IPS-NIHi11 (cell line): ENCODE measurements at regions not wholly inside any gene's neighbourhood (a gene's known extent, or its start where the extent isn't known, plus 50 kb on each side); places are given as distances from the start of the nearest gene placed in this dataset.
"Not testable (repeated sequence)": the region's sequence is repeated elsewhere in the genome, so short reads cannot be mapped to it uniquely, and the experiment has no call there.

Experiments used
- DNase-seq: peaks from one replicate; pipeline ENCODE4 v3.0.0; 2012; ENCODE audit warnings: mixed read lengths, low spot score

DNA sequence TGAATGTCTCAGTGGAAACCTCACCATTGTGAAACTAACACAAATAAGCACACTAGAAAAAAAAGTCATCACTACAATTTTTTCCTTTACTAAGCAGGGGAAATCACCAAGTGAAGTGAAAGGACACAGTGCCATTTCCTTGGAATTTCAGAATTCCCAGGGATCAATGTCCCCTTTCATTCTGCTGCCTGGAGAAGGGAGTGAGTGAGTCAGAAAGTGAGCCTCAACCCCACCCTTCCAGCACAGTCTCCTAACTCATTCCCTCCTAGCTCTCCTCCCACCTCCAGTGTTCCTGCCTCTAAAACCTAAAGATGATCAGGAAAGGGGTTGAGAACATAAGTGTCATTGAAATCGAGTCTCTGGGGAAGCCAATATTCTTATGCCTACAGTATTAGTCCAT, 608.5 kb downstream of the RNF144A start:
- DNase-seq: no peak

DNA sequence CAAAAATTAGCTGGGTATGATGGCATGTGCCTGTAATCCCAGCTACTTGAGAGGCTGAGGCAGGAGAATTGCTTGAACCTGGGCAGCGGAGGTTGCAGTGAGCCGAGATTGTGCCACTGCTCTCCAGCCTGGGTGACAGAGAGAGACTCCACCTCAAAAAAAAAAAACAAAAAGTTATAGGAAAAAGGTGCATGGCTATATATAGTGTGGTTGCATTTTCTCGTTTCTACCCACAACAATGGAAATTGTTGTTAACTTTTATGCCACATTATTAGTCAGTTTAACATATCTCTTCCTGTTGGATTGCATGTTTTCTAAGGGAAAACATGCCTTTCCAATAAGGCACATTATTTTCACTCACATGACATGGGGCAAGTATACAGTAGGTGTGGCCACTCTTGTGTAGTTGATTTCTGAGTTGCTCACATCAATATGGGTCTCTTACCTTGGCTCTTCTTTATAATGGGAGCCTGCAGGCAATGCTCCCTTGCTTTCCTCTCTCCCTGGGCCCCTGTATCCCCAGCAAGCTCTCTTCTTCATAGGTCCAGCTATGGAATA, 610.0 kb downstream of the RNF144A start:
- DNase-seq: no peak

DNA sequence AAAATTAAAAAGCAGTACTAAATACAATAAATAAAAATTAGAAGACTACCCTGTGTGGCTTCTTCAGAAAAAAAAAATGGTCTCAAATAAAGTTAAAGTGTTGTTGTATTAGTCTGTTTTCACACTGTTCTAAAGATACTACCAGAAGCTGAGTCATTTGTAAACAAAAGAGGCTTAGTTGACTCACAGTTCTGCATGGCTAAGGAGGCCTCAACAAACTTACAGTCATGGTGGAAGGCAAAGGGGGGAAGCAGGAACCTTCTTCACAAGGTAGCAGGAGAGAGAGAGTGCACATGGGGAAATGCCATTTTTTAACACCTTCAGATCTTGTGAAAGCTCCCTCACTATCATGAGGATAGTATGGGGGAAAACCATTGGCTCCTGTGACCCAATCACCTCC, 612.8 kb downstream of the RNF144A start:
- no peak for DNase-seq

DNA sequence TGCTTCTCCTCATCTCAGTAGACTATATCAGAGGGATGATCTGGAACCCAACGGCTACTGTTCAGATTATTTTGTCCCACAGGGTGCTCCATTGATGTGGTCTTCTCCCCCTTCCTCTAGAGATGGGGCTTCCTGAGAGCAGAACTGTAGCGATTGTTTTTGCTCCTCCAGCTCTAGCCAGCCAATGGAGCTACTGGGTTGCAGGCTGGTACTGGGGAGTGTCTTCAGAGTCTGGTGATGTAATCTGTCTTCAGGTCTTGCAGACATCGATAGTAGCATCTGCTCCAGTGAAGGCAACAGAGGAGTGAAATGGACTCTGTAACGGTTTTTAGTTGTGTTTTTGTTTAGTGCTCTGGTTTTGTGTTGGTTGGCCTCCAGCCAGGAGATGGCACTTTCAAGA, 621.9 kb downstream of the RNF144A start:
- DNase-seq: no peak

DNA sequence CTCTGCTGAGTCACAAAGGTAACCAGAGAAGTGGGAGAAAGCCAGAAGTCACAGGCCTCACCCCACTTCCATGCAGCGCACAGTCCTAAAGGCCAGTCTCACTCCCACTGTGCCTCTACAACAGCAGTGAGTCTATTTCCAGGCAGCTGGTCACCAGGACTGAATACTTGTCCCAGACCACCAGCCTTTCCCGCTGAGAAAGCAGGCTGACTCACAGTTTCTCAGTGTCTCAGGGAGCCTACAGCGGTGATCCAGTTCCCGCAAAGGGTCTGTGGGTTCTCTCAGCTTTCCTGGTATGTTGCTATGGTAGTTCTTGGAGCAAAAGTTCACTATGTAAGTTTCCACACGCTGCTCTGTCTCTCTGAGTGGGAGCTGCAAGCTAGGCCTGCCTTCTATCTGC, 622.5 kb downstream of the RNF144A start:
- no peak for DNase-seq

DNA sequence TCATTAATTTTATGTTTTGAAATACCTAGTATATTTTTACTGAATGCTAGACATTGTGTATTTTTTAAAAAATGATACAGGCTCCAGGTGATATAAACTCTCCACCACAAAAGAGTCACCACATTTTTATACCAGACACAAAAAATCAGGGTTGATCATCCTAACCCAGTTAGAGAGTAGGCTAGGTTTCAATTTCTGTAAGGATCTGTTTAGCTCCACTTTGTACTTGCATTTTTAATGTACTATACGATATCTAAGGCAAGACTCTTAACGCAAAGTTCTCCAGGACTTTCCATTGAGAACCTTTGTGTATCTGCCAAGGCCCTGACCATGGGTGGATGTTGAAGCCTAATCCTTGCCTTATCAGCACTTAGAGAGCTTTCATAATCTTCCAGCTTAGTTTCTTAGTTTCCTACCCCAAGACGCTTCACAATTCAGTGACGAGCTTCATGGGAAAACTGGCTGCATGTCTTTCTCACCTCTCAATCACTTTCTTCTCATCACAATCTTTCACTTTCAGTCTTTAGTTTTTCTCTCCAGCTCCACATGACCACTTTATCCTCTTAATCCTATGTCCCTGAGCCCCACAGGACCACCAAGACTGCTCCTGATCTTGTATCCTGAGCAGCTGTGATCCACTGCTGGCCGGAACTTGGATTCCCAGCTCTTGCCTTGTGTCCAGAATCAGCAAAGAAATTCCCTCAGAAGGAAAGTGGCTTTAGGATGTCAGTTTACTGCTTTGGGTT, 635.8 kb downstream of the RNF144A start:
- no peak for DNase-seq

DNA sequence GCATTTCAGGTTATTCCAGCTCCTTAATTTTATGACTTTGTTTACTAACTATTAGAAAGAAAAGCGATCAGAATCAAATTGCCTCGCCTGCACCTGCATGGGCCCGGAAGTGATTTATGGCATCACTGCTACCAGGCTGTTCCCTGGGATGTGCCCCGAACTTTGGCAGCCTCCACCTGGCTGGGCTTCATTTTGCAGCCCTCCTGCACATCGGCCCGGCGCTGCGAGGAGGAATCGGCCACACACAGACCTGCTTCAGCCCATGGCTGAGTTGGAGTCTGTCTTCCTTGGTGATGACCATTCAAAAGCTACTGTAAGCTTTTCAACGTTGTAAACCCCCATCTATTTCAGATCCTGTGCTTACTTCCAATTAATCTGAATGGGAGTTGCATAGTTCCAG, 638.0 kb downstream of the RNF144A start:
- DNase-seq: no peak

DNA sequence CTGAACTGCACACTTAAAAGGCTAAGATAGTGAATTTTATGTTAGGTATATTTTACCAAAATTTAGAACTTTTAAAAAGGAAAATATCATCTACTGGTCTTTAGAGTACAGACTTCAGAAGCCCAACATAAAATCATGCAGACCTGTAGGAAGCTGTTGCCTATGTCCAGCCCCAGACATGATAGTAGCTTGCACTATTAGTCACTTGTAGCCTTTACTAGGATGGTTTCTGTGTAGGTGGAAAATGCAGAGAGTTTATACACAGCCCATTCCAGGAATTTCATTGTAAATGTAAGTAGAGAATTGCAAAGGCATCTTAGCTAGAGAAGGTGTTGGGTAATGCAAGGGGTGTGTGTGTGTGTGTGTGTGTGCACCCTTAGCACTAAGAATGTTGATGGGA, 640.2 kb downstream of the RNF144A start:
- DNase-seq: no peak

DNA sequence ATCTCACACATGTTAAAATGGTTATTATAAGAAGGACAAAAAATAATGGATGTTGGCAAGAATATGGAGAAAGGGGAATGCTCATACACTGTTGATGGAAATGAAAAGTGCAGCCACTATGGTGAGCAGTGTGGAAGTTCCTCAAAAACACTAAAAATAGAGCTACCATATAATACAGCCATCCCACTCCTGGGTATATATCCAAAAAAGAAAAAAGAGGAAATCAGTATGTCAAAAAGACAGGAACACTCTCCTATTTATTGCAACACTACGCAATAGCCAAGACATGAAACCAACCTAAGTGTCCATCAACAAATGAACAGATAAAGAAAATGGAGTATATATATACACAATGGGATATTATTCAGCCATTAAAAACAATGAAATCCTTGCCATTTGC, 642.6 kb downstream of the RNF144A start:
- DNase-seq: no peak

DNA sequence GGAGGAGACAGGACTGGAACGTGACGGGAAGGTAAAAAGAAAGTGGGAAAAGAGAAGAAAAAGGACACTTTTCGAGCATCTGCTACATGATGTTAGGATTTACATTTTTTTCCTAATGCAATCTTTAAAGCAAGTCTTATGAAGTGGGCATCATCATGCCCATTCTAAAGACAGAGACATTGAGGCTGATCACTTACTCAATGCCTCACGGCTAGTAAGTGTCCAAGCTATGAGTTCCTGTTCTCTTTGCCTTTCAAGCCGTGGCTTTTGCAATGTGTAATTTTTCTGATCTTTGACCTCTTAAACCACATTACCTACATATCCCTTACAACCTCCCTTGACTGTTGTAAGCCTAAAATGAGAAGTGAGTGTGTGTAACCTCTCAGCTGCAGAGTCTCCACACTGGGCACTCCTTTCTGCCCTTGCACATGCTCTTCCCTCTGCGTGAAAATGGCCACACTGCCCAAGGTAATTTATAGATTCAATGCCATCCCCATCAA, 649.2 kb downstream of the RNF144A start:
- no peak for DNase-seq

DNA sequence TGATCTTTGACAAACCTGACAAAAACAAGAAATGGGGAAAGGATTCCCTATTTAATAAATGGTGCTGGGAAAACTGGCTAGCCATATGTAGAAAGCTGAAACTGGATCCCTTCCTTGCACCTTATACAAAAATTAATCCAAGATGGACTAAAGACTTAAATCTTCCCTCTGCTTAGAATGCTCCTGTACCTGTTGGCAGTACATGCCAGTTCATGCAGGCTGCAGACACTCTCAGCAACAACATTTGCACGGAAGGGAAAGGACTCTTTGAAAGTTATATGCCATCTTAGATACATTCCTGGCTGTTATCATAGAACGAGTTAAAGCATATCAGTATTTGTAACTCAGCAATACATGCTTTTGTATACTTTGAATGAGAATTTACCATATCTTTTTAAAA, 649.9 kb downstream of the RNF144A start:
- DNase-seq: not testable (repeated sequence)

DNA sequence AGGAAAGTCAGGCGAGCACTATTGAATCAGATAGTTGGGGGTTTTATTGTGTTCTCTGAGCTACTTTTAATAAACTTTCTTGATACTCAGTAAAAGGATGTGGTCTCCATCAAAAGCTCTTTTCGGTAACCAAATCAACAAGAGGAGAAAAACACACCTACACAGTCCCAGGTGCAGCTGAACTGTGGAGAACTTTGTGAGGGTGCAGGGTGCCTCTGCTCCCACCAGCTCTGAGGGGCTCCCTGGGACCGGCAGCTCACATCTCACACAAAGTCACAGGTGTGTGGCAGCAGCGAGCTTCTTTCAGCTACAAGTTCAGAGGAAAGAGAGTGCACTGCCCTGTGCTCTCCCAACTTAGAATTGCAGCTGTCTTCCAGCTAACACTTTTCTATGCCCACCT, 650.4 kb downstream of the RNF144A start:
- no peak for DNase-seq

DNA sequence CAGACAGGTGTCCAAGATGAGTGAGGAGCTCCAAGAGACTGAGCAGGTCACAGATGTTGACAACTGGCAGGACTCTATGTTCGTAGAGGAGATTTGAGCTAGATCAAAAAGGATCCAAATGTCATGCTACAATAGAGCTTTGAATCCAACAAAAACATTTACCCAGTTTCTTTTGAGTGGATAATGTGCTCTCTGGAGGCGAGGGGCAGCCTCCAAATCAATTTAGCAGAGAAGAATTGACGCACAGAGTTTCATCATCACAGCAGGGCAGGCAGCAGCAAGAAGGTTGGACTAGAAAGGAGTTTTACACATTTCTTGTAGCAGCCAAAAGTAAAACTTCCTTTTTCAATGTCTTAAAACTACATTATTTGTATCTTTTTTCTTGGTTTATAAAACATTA, 653.0 kb downstream of the RNF144A start:
- DNase-seq: no peak

DNA sequence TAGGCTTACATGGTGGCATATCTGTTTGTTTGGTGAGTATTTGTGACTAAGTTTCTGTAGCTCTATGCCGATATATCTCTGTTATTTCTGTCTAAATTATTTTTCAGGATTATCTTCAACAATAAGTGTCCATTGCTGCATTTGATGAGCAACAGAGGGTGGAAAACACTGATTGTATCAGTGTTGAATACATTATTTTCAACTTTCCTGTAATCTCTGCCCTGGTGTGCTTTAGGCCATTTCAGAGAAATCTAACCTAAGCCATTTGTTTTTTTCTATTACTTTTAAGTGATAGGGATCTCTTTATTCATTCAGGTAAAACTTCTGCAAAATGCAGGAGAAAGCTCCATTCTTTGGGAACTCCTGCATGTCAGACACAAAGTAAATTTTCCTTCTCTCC, 654.5 kb downstream of the RNF144A start:
- no peak for DNase-seq

DNA sequence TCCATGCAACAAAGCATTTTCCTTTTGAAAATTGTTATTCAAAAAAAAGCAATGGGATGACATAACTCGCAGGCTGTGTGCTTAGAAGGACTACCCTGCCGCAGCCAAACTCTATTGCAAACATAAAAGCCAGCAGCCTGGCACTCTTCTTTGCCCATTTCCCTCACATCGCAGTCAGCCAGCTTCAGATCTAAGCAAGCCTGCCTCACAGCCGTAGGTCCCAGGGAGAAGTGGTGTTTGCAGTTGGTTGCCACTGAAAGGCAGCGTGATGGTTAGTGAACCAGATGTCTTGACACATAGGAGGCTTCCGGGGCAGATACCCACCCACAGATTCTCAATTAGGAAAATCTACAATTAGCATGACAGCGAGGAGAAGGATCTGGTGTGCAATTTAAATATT, 655.2 kb downstream of the RNF144A start:
- DNase-seq: no peak

DNA sequence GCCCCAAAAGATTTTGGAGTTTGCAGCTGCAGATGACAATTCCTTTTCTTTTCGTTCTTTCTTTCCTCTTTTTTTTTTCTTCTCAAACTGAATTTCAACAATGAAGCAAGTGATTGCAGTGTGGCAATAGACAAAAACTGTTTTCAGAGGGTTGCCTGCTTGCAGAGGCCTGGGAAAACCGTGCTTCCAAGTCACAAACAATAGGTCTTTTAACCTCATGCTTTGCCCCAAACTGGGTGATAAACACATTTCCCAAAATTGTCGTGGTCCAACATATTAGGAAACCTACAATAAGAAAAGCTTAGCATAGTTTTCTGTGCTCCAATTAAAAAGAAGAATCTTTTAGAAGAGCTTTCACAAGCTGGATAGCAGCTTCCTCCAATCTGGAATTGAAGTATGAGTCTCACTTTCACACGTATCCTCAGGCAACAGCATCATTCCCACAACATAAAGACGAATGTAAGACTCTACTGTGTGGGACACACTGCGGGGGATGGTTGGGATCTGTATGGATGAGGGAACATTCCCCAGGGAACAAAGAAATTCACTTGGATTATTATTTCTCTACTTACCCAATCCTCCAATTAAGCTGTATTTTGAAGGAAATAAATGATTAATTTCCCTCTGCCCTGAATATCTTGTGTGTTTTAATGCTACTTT, 656.1 kb downstream of the RNF144A start:
- no peak for DNase-seq

DNA sequence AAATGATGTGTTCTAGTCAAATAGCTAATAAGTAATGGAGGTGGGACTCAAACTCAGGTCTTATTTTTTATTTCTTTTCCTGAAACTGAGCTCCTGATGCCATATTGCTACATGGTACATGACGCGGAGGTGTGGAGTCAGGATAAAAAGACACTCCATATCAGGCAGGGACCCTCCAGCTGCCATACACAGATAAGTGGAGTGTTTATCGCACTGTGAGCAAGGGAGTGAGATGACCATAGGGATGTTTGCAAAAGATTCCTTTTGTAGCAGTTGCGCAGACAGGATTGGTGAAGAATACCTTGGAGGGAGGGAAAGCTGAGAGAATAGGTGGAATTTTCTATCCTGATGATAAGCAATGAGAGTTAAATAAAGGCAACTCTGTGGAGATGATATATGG, 657.2 kb downstream of the RNF144A start:
- no peak for DNase-seq

DNA sequence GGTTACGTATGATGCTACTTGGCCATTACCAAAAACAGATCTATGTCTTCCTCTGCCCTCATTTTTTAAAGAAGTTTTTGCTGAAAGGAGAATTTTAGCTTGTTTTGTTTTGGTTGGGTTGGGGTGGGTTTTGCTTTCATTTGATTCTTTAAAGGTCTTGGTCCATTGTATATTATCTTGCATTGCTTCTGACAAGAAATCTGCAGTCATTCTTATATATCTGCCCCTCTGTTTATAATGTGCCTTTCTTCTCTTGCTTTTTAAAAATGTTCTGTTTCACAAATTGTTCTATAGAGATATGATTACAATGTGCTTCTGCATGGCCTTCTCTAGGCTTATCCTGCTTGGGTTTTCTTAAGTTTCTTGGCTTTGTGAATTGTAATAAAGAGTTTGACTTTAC, 660.6 kb downstream of the RNF144A start:
- DNase-seq: no peak

DNA sequence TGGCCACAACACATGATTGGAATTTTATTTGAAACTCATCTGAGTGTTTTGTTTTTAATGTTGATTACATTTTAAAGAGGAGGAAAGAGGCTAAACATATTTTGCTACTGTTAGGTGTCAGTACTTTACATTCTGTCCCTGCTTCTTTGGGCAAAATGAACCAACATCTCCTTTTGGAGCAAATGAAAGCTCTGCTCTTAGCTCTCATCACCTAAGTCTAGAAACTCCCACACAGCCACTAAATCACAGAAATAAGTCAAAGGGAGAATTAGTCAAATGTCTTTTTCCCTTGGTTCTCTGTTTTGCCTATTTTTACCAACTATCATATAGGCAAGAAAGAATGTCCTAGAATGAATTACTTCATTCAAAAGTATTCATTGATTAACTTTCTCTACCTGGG, 666.8 kb downstream of the RNF144A start:
- DNase-seq: no peak

DNA sequence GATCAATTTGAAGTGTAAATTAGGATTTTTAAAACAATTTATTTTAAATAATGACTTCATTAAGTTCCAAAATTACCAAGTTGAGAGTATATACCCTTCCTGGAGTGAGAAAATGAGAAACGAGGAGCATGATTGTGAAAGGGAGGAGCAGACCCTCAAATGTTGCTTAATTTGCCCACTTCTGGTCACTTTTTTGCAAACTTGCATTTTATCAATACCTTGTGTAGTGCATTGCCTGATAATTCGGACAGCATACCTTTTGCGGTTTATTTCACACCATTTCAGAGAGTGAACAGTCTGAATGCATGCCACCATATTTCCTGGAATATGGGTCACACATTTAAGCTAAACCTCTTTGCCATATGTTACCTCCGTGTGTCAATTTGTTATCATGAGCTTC, 669.7 kb downstream of the RNF144A start:
- no peak for DNase-seq

DNA sequence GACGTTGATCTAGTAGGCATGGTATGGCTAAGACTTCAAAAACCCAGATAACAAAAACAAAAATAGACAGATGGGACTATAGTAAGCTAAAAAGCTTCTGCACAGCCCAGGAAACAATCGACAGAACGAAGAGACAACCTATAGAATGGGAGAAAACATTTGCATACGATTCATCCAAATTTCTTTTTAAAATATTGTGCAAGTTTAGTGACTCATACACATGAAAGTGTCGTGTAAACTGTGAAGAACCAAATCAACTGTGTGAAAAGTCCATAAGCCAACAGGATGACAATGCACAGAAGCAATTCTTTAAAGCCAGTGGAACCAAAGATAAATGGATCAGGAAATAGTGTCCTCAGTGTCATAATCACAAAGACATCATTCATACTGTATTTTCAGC, 671.1 kb downstream of the RNF144A start:
- no peak for DNase-seq

DNA sequence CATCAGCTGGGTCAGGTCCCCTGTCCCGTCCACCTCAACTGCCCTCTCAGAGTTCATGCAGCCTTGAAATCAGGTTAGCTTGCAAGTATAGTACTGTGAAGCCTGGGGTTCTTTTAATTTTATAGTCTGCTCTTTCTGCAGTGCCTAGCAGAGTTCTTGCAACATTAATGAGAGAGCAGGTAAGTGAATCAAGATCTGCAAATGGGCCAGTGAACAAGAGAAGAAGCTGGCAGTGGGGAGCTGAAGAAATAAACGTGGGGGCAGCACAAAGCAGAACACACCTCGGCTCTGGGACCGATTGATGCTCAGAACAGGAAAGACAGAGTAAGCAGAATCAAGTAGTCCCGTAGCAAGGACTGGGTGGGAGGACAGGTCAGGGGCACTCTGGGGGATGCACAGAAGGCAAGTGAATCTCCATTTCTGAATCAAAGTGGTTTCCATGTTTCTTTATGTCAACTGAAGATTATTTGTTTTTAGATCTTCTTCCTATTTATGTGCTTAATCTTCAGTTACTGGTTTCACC, 675.5 kb downstream of the RNF144A start:
- DNase-seq: no peak

DNA sequence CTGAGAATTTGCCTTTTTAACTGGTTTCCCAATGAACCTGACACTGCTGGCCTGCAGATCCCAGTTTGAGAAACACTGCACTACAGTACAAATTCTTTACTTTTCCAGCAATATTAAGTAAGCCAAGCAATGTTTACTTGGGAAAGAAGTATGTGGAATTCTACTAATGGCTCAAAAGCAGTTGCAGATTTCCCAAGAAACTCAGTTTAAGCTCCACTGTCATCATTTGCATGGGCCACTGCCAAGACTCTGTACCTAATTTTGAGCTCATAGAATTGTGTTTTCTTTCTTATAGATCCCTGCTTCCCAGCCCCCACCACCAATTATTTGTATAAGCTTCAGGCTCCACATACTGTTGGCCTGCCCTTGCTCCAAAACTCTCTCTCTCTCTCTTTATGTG, 676.1 kb downstream of the RNF144A start:
- no peak for DNase-seq
